ENCODE measurements at regions not wholly inside any gene's neighbourhood (a gene's known extent, or its start where the extent isn't known, plus 50 kb on each side); places are given as distances from the start of the nearest gene placed in this dataset.
"Not testable (repeated sequence)": the region's sequence is repeated elsewhere in the genome, so short reads cannot be mapped to it uniquely, and the experiment has no call there.

DNA sequence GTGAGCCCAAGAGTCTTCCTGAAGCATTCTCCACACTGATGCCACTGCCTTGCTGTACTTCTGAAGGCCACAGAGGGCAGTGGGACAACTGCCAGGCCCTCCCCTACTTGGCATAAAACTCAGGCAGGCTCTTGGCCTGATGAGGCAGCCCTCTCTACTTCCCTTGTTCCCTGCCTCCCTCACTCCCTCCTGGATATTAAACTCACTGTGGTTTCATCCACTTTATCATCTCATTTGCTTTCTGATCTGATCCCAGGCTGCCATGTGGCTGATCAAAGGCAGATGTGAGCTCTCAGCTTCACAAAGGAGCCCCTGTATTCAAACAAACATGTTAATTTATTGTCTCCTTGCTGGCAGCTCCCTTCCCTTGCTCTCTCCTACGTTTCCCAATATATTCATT is 533.5 kb downstream of the IGSF11 start:
- intact Hi-C loops (cut with DNase I), result no loop called here
- DNase-seq, result peak in 41 of 42 donors; percentile 2 to 67 (median 38)

DNA sequence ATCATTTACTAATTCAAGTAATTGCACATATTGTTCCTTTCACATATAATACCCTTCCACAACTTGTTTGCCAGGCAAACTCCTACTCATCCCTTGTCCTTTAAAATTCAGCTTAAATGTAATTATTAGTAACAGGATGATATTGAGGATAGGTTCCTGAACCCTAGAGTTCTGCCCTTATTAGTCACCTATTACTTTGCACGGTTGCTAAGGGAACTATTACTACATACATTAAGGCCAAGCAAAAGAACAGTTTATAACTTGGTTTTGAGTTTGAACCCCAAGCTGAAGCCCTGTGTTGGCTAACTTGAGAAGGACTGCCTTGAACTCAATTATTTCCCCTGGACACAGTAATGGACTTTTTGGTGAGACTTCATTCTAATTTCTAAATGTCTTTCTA is 529.7 kb downstream of the IGSF11 start:
- intact Hi-C loops (cut with DNase I), result no loop called here

GRCh38 chr3:118505784-118506183 is 528.9 kb downstream of the IGSF11 start:
- intact Hi-C loops (cut with DNase I), result no loop called here
- no peak for DNase-seq

More for the DNA sequence above, 529.7 kb downstream of the IGSF11 start:
- DNase-seq, result no peak

DNA sequence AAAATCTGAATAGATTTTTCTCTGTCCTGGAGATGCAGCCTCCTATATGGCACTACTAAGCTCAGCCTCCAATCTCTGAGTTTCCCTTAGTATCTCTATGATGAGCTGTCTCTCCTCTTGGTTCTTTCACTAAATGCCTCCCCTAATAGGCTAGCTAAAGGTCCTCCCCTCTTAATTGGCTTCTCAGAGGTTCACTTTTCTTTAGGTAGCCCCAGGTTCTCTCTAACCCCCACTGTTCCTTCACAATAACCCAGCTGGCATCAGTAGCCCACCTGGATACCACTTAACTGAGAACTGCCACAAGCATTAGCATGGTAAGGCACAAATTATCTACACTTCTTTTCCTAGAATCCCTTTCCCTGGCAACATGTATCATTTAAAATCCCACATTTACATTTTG is 523.2 kb downstream of the IGSF11 start:
- DNase-seq, result no peak
- intact Hi-C loops (cut with DNase I), result no loop called here

- DNase-seq, result no peak
- intact Hi-C loops (cut with DNase I), result no loop called here
These were observed 522.3 kb downstream of the IGSF11 start for GRCh38 chr3:118512301-118512700.

DNA sequence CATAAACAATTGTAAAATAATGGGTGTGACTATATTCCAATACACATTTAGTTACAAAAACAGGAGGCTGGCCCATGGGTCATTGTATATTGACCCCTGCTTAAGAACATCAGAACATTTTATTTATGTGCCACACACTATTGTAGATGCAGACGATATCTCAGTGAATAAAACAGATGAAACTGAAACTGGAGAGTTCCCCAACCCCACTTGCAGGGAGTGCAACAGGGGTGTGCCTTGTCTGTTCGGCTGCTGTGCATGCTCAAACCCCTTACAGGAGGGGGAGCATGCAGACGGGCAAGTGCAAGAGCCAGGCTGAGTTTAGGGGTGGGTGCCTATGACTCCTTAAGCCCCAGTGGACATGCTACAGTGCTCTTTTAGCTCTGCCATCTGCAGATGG is 509.6 kb downstream of the IGSF11 start:
- intact Hi-C loops (cut with DNase I), result no loop called here

DNA sequence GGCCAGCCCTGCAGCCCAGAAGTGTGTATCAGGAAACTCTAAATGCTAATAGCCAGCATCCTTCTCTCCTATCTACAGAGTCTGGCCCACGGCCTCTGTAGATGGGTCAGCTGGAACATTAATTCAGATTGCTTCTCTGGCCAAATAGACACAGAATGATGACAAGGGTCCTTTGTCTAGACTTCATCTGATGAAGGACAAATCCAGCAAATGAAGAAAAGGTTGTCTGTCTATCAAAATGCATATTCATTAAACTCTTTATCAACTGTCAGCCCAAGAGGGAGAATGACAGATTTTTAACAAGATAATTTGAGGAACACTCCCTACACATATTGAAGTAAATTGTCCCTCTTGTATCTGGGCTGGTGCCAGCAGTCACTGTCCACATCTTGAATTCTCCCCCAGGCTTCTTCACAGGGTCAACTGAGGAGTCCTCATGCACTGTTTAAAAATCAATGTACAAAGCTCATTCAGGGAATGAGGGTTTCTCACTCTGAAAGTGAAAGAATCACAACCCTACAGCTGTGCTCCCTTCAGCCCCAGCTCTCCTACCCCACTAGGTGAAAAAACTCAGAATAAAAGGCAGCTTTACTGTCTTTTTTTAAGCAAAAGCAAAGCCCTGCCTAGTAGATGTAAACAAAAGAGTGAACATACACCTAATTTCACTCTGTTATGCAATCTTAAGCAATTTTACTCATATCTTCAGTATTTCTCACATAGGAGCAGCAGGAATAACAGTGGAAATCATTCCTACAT is 507.7 kb downstream of the IGSF11 start:
- peak in 8 of 42 donors; percentile 8 to 43 (median 19) for DNase-seq
- intact Hi-C loops (cut with DNase I), result no loop called here

More for the DNA sequence above, 509.6 kb downstream of the IGSF11 start:
- DNase-seq, result no peak

- no peak for DNase-seq
- intact Hi-C loops (cut with DNase I), result no loop called here
These were observed 507.1 kb downstream of the IGSF11 start for GRCh38 chr3:118527514-118528044.

GRCh38 chr3:118529554-118529953 is 505.1 kb downstream of the IGSF11 start:
- intact Hi-C loops (cut with DNase I), result no loop called here
- no peak for DNase-seq

DNA sequence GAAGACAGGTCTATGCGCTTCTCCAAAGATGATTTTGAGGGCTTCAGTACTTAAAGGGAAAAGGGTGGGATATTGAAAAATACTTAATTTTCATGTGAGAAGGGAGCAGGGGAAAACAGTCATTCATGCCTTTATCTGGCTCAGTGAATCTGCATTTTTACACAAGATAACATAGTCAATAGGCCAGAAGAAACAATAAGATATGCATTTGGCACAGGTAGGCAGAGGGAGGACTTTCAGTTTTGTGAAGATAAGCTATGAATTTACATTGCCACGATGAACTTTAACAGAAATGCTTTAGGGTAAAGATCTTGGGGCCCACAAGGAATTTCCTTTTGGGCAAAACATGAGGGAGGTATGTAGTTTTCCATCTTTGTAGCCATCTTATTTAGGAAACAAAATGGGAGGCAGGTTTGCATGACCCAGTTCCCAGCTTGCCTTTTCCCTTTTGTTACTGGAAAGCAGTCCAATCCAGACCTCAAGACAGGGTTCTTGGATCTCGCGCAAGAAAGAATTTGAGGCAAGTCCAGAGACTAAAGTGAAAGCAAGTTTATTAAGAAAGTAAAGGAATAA is 504.2 kb downstream of the IGSF11 start:
- intact Hi-C loops (cut with DNase I), result no loop called here
- DNase-seq, result no peak

DNA sequence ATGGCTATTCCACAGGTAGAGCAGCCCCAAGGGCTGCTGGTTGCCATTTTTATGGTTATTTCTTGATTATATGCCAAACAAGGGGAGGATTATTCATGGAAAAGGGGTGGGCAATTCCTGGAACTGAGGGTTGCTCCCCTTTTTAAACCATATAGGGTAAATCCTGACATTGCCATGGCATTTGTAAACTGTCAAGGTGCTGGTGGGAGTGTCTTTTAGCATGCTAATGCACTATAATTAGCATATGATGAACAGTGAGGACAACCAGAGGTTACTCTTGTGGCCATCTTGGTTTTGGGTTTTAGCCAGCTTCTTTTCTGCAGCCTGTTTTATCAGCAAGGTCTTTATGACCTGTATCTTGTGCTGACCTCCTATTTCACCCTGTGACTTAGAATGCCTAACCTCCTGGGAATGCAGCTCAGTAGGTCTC is 503.7 kb downstream of the IGSF11 start:
- DNase-seq; intact Hi-C loops (cut with DNase I): not testable (repeated sequence)

DNA sequence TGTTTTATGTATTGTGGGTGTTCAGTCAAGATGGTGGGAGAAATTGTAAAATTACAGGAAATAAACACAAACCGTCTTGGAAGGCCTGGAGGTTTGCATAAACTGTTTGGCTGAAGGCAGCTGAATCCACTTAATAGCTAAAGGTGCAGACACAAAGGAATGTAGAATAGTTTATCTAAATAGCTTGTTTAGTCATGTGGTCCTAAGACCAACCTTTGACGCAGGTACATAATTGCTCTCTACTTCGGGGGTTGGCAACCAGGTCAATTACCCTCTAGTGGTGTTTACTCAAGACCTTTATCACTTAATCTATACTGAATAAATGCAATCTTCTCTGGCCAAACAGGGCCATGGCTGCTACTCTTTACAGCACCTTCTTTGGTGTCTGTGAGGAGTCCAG is 502.8 kb downstream of the IGSF11 start:
- intact Hi-C loops (cut with DNase I), result no loop called here
- DNase-seq, result no peak

- intact Hi-C loops (cut with DNase I), result no loop called here
- DNase-seq, result no peak
These were observed 501.0 kb downstream of the IGSF11 start for GRCh38 chr3:118533676-118534075.

DNA sequence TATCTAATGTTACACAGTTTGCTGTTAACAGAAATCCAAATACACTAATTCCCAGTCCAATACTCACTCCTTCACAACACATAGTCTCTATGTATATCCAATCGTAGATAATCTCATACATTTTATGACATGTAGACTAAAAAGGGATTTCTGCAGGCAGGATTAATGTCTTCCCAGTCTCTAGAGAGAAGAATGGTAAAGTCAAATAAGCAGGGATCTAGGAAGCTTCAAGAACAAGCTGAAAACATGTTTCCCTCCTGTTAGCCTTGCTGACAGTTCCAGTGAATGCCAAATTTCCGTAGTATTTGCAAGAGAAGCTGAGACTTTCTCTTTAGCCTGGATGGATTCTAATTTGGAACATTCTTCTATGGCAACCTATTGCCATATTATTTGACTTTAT is 500.1 kb downstream of the IGSF11 start:
- intact Hi-C loops (cut with DNase I), result no loop called here
- no peak for DNase-seq

DNA sequence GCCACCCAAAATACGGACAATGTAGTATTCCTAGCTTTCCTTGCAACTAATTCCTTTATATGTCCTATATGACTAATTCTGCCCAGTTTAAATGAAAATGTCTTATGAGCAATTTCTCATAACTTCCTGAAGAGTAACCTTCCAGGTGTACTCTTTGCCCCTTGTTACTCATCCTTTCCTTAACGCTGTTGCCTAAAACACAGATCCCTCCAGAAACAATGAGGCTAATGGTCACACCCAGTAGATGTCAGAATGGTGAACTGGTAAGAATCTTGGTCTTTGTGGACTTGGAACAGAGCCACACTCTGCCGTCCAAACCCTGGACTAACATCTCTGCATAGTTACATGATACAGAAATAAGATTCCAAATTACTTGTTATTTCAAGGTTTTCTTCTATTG is 497.9 kb downstream of the IGSF11 start:
- intact Hi-C loops (cut with DNase I), result no loop called here
- DNase-seq, result no peak

GRCh38 chr3:118537454-118537853 is 497.2 kb downstream of the IGSF11 start:
- intact Hi-C loops (cut with DNase I), result no loop called here
- no peak for DNase-seq

DNA sequence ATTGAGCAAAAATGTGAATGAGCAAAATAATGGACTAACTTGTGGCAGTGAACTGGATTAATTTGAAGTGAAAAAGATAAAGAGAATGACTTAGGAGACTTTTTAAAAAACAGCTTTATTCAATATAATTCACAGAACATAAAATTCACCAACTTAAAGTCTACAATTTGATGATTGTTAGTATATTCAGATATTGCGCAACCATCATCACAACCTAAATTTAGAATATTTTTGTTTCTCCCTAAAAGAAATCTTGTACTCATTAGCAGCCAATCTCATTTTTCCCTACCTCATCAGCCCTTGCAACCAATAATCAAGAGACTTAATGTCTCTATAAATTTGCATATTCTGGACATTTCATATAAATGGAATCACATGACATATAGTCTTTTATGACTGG is 496.5 kb downstream of the IGSF11 start:
- no peak for DNase-seq

GRCh38 chr3:118539820-118540447 is 494.7 kb downstream of the IGSF11 start:
- intact Hi-C loops (cut with DNase I); DNase-seq: not testable (repeated sequence)

More for the DNA sequence above, 496.5 kb downstream of the IGSF11 start:
- intact Hi-C loops (cut with DNase I), result no loop called here

DNA sequence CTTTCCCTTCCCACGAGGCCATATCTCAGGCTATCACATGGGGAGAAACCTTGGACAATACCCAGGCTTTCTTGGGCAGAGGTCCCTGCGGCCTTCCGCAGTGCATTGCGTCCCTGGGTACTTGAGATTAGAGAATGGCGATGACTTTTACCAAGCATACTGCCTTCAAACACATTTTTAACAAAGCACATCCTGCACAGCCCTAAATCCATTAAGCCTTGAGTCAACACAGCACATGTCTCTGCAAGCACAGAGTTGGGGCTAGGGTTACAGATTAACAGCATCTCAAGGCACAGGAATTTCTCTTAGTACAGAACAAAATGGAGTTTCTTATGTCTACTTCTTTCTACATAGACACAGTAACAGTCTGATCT is 494.2 kb downstream of the IGSF11 start:
- intact Hi-C loops (cut with DNase I); DNase-seq: not testable (repeated sequence)

DNA sequence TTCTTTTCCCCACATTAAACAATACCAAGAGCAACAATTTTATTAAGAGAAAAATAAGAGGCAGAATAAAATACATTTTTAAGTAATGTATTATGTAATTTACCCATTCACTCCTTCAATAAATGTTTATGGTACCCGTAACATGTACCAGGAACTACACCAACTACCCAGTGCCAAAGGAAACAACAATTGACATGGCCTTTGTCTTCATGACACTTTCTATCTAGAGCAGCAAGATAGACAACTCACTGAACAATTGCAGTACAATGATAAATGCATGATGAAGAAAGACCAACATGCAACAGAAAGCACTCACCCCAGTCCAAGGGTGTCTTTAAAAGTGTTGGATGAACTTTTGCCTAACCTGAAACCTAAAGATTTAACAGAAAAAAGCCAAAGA is 493.8 kb downstream of the IGSF11 start:
- intact Hi-C loops (cut with DNase I), result no loop called here
- DNase-seq, result no peak
